ENCODE measurements at regions not wholly inside any gene's neighbourhood (a gene's known extent, or its start where the extent isn't known, plus 50 kb on each side); places are given as distances from the start of the nearest gene placed in this dataset.

- TF ChIP-seq L3MBTL2 (conservative IDR thresholded peaks at IDR 0.05): no peak
- no peak for TF ChIP-seq BHLHE40 (IDR thresholded peaks at IDR 0.05; ENCODE audit: borderline replicate concordance)
- no peak for TF ChIP-seq PKNOX1 (IDR thresholded peaks at IDR 0.05)
These were observed 113.1 kb upstream of the RNF32 start for GRCh38 chr7:156527458-156527890.
